Endodermal cell (in vitro differentiated cells): ENCODE measurements at regions not wholly inside any gene's neighbourhood (a gene's known extent, or its start where the extent isn't known, plus 50 kb on each side); places are given as distances from the start of the nearest gene placed in this dataset.
"Not testable (repeated sequence)": the region's sequence is repeated elsewhere in the genome, so short reads cannot be mapped to it uniquely, and the experiment has no call there.

Experiments
- DNase-seq: peaks from one replicate; pipeline ENCODE4 v3.0.0-alpha.2; 2017
- H3K27ac ChIP-seq: 2 replicates; pipeline ENCODE4 v1.5.1; 2013; ENCODE audit warnings: mild to moderate bottlenecking, low read depth, low read length, moderate library complexity
- H3K27me3 ChIP-seq: 2 replicates; pipeline ENCODE4 v1.6.1; 2013; ENCODE audit warnings: mild to moderate bottlenecking, low read length, moderate library complexity; ENCODE audit not compliant: insufficient read depth, control insufficient read depth, poor library complexity, severe bottlenecking
- H3K36me3 ChIP-seq: 2 replicates; pipeline ENCODE4 v1.7.0; 2013; ENCODE audit warnings: mild to moderate bottlenecking, low read length, moderate library complexity; ENCODE audit not compliant: control insufficient read depth, insufficient read depth
- H3K4me1 ChIP-seq: one replicate; pipeline ENCODE4 v1.7.0; 2013; ENCODE audit warnings: low read length; ENCODE audit not compliant: control insufficient read depth, insufficient read depth
- H3K4me3 ChIP-seq: 2 replicates; pipeline ENCODE4 v1.5.1; 2013; ENCODE audit warnings: mild to moderate bottlenecking, low read length, moderate library complexity
- H3K9ac ChIP-seq: 2 replicates; pipeline ENCODE4 v1.6.1; 2013; ENCODE audit warnings: mild to moderate bottlenecking, low read length, moderate library complexity; ENCODE audit not compliant: poor library complexity, severe bottlenecking; ENCODE audit errors: extremely low read depth
- H3K9me3 ChIP-seq: 2 replicates; pipeline ENCODE4 v1.6.1; 2013; ENCODE audit warnings: mild to moderate bottlenecking, low read length, moderate library complexity; ENCODE audit not compliant: control insufficient read depth
- H3K27ac Mint-ChIP-seq: 2 replicates; pipeline ENCODE4 v1.8.0; 2020; ENCODE audit warnings: mixed read lengths
- H3K27me3 Mint-ChIP-seq: 2 replicates; pipeline ENCODE4 v1.8.0; 2021; ENCODE audit warnings: mild to moderate bottlenecking, mixed read lengths; ENCODE audit not compliant: insufficient read depth
- H3K36me3 Mint-ChIP-seq: 2 replicates; pipeline ENCODE4 v1.8.0; 2020; ENCODE audit warnings: low read depth, mixed read lengths
- H3K4me1 Mint-ChIP-seq: 2 replicates; pipeline ENCODE4 v1.8.0; 2020; ENCODE audit warnings: mixed read lengths
- H3K4me3 Mint-ChIP-seq: 2 replicates; pipeline ENCODE4 v1.8.0; 2020; ENCODE audit warnings: mild to moderate bottlenecking, moderate library complexity, mixed read lengths
- H3K9me3 Mint-ChIP-seq: 2 replicates; pipeline ENCODE4 v1.8.0; 2020; ENCODE audit warnings: mild to moderate bottlenecking, mixed read lengths
- WGBS, 2 experiments: methylation state at CpG; one replicate each; pipeline versions ENCODE4 v1.1.5 to v1.1.7; 2013; ENCODE audit warnings: missing lambda C conversion rate in 2 of 2, mixed read lengths in 1 of 2; ENCODE audit not compliant: insufficient coverage in 1 of 2, insufficient read length in 1 of 2; 5-methylcytosine and 5-hydroxymethylcytosine counted together
- TF ChIP-seq, protein P1 (sequence below): fragments of 200-600 bp; sonication (generic); conservative IDR thresholded peaks from 2 replicates; pipeline ENCODE4 v1.5.0; 2021; ENCODE audit warnings: antibody characterized with exemption, mild to moderate bottlenecking

DNA sequence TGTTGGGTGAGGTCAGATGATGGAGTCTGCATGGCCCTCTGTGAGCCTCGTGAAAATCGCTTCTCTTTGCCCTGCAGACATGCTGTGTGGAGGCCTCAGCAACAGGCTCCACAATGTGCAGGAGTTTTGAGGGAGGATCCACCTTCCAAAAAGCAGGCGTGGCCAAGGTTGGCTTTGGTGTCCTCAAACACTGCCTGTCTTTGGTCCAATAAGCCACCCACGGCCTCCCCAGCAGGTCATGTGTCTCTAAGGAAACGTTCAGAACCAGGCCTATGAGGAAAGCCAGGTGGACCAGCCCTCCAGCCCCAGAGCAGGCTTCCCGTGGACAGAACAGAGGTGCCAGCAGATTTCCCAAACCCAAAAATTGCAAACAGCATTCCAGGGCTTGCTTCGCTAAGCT lies 340.7 kb upstream of the IRX2 start:
- Histone ChIP-seq H3K27me3 (no peaks in the 10 kb centered on the region), H3K9ac (no peak overlapping the region), H3K4me1 (no peaks in the 10 kb centered on the region), H3K36me3 (no peaks in the 10 kb centered on the region), H3K9me3 (no peaks in the 10 kb centered on the region), H3K27ac (no peak overlapping the region), H3K4me3 (no peak overlapping the region)
- no peak for DNase-seq
- WGBS, 2 experiments, result 91 to 100% methylated on average over 5 to 7 of the region's 7 CpGs
- Mint-ChIP-seq H3K27ac (no peak overlapping the region), H3K27me3 (peaks cover 7% of the 10 kb centered on the region), H3K4me3 (no peak overlapping the region), H3K36me3 (no peaks in the 10 kb centered on the region), H3K4me1 (peaks cover 9% of the 10 kb centered on the region), H3K9me3 (no peaks in the 10 kb centered on the region)
- TF ChIP-seq, protein P1, sequence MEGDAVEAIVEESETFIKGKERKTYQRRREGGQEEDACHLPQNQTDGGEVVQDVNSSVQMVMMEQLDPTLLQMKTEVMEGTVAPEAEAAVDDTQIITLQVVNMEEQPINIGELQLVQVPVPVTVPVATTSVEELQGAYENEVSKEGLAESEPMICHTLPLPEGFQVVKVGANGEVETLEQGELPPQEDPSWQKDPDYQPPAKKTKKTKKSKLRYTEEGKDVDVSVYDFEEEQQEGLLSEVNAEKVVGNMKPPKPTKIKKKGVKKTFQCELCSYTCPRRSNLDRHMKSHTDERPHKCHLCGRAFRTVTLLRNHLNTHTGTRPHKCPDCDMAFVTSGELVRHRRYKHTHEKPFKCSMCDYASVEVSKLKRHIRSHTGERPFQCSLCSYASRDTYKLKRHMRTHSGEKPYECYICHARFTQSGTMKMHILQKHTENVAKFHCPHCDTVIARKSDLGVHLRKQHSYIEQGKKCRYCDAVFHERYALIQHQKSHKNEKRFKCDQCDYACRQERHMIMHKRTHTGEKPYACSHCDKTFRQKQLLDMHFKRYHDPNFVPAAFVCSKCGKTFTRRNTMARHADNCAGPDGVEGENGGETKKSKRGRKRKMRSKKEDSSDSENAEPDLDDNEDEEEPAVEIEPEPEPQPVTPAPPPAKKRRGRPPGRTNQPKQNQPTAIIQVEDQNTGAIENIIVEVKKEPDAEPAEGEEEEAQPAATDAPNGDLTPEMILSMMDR, result no peak

DNA sequence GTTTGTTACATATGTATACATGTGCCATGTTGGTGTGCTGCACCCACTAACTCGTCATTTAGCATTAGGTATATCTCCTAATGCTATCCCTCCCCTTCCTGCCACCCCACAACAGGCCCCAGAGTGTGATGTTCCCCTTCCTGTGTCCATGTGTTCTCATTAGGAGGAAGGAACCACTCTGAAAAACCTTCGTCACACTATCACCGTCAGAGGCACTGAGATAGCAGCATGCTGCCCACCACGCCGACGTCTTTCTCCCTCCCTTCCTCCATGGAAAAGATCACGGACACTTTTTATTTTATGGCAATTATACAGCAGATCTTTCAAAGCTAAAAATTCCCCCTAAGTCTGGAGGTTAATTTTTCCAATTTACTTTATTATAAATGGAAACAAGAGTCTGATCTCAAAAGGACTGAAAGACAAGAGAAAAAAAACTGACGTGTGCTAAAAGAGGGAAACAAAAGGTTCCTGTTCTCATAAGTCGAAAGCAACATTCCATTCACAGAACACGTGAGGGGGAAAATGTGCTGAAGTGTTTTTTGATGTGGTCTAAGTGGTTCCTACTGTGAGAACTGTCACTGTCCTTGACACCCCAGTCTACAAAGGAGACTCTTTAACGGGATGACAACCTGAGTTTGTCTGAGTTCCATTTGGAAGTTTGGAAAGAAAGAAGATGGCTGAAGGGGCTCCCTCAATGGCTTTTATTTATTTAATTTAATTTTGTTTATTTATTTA lies 339.7 kb upstream of the IRX2 start:
- Histone ChIP-seq H3K27ac (no peak overlapping the region), H3K27me3 (no peaks in the 10 kb centered on the region), H3K9me3 (no peaks in the 10 kb centered on the region), H3K36me3 (no peaks in the 10 kb centered on the region), H3K9ac (no peak overlapping the region), H3K4me3 (no peak overlapping the region), H3K4me1 (no peaks in the 10 kb centered on the region)
- no peak for DNase-seq
- H3K27ac Mint-ChIP-seq, result no peak overlapping the region
- no peaks in the 10 kb centered on the region for H3K9me3 Mint-ChIP-seq
- WGBS, 2 experiments, result 88% methylated on average over 11 of the region's 11 CpGs; no CpG with 5 or more reads in 1 of the 2 experiments
- H3K36me3 Mint-ChIP-seq, result no peaks in the 10 kb centered on the region
- peaks cover 9% of the 10 kb centered on the region for H3K4me1 Mint-ChIP-seq
- TF ChIP-seq, protein P1, result no peak
- H3K4me3 Mint-ChIP-seq, result no peak overlapping the region
- peaks cover 4% of the 10 kb centered on the region for H3K27me3 Mint-ChIP-seq

DNA sequence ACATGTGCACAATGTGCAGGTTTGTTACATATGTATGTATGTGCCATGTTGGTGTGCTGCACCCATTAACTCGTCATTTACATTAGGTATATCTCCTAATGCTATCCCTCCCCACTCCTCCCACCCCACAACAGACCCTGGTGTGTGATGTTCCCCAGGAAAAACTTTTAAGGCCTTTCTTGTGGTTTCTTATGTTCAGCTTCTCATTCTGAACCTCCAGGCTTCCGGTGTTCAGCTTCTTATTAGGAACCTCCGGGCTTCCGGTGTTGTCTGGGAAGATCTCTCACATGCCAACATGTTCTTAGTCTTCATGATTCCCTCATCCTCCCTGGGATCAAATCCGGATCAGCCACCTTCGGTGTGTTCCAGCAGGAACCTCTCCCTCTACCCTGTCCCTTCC lies 338.8 kb upstream of the IRX2 start:
- not testable (repeated sequence) for H3K27ac ChIP-seq, H3K27me3 ChIP-seq, H3K9me3 Mint-ChIP-seq, H3K4me1 Mint-ChIP-seq, H3K4me3 Mint-ChIP-seq, H3K27me3 Mint-ChIP-seq, H3K4me1 ChIP-seq, H3K27ac Mint-ChIP-seq, H3K4me3 ChIP-seq, H3K36me3 Mint-ChIP-seq, H3K9ac ChIP-seq, DNase-seq, H3K36me3 ChIP-seq, H3K9me3 ChIP-seq
- WGBS, 2 experiments, result 90 to 95% methylated on average over 2 to 5 of the region's 6 CpGs

DNA sequence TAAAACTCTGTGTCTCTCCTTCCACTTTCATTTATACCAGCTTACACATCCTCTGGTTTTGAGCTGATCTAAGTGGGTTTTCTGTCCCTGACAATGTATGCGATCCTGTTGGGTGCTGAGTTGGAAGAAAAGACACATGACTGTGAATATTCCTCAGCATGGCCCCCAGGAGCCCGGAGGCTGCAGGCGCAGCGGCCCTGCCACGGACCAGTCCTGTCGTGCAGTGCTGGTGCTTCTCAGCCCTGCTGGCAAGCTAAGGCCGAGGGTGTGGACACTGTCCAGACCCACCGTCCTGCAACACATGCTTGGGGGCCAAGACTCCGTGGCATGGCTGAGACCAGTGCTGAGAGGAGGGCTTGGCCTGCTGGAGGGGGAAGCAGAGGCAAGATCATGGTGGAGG lies 328.9 kb upstream of the IRX2 start:
- Mint-ChIP-seq H3K36me3 (peaks cover 2% of the 10 kb centered on the region), H3K4me1 (peaks cover 13% of the 10 kb centered on the region), H3K9me3 (peaks cover 3% of the 10 kb centered on the region), H3K4me3 (no peak overlapping the region), H3K27me3 (peaks cover 17% of the 10 kb centered on the region), H3K27ac (no peak overlapping the region)
- DNase-seq, result no peak
- no peaks in the 10 kb centered on the region for H3K27me3 ChIP-seq
- no peak overlapping the region for H3K9ac ChIP-seq
- H3K4me3 ChIP-seq, result no peak overlapping the region
- 75 to 85% methylated on average over 4 to 9 of the region's 9 CpGs for WGBS, 2 experiments
- no peaks in the 10 kb centered on the region for H3K36me3 ChIP-seq
- H3K4me1 ChIP-seq, result no peaks in the 10 kb centered on the region
- H3K27ac ChIP-seq, result no peak overlapping the region
- H3K9me3 ChIP-seq, result no peaks in the 10 kb centered on the region
- TF ChIP-seq, protein P1, result no peak
